AG08396 (cell line): ENCODE measurements at regions not wholly inside any gene's neighbourhood (a gene's known extent, or its start where the extent isn't known, plus 50 kb on each side); places are given as distances from the start of the nearest gene placed in this dataset.
"Not testable (repeated sequence)": the region's sequence is repeated elsewhere in the genome, so short reads cannot be mapped to it uniquely, and the experiment has no call there.

Experiments used
- DNase-seq: peaks from one replicate; pipeline ENCODE4 v3.0.0; 2012; ENCODE audit warnings: low spot score, mixed read lengths

DNA sequence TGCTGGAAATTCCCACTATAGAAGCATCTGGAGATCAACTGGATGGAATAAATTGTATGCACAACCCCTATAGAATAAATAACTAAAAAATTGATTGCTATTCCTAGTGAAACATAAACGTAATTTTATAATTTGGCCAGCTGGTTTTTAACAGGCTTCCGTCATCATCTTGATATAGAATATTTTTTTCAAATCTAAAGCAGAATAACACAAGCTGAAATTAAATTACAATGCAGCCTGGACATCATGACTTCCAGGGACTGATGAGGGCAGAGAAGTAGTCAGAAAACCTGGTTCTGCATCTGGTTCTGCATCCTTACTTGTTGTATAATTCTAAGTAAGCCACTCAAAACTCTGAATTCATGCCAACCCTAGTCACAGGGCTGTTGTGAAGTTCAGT lies 146.1 kb downstream of the MEX3B start:
- no peak for DNase-seq

DNA sequence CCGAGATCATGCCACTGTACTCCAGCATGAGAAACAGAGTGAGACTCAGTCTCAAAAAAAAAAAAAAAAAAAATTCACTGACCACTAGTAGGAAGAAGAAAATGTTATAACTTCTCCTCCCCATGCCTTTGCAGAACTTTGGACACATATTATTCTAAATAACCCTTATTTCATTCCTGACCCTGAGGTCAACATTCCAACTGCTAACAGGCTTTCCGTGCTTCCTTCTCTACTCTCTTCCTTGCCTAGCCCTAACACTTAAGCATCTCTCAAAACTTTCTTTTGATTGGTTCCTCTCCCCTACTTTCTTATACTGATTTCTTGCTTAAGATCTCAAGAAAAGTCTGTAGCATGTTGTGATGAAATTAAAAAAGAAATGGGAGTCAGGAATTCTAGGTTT lies 146.8 kb downstream of the MEX3B start:
- DNase-seq: no peak

DNA sequence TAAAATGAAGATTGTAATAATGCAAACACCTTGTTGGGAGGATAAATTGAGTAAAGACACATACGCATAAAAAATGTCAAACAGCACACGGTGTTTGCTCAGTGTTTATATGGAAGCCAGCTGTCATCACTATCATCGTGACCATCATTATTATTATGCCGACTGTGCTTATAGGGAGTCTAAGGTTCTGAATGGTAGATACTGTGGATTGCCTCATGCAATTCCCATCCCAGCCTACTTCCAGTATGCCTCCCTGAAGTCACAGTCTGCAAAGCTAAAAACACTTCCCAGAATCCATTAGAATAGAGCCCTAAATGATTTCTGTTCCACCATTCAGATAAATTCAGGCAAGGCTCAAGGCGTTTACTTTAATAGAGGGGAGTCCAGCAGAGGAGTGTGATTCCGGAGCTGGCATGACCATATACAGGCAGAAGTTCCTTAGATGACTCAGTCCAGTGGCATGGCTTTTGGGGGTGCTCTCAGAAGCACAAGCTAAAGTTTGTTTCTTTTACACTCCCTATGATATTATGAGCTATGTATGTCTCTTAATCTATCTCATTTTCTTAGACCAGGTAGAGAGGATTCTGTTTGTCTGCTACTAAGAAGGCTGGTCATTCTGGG lies 148.7 kb downstream of the MEX3B start:
- DNase-seq: peak; percentile 65

DNA sequence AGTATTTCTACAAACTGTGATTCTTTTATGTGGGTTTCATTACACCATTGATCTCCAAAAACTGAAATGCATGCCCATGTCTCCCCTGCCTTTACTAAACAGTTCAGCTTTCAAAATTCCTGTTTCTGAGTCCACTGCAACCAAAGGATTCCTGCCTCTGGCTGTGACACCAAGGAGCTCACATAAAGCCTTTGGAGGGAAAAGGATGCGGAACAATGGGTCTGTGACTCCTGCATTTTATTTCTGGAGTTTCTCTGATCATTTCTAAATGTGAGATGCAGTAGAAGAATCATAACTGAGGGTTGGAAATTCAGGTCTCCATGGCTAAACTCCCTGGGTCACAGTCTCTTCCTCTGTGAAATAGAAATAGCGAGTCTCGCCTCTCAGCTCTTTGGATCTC lies 149.5 kb downstream of the MEX3B start:
- no peak for DNase-seq

DNA sequence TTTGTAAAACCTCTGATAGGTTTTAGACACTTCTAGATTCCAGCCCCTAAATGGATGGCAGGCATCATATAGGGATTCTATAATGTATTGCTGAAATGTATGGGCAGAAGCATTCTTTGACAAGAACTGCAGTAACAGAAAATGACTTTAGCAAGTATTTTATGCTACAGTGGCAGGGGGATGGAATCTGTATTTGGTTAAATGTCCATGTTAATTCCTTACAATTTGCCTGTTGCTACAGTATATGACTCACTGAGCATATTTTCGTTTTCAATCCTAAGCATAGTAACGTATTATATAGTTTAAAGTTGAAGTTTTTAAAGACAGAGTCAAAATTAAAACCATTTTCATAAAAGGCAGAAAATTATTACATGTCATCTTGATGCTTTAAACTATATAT lies 150.1 kb downstream of the MEX3B start:
- no peak for DNase-seq

DNA sequence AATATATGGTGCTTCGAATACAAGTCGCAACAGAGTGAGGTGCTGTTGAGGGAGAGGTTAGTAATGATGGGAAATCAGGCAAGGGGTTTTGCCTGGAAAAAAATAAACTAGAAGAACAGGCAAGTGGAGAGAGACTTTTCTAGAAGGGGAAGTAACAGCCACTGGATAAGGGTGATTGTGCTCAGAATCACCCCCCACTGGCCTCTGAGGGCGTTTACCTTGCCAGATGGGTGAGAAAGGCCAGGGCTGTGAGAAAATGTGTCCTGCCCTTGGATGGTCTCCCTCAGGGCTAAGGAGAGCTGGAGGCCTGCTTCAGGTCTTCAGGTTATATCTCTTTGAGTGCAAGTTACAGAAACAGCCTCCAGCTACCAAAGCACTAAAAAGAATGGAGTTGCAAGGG lies 151.8 kb downstream of the MEX3B start:
- no peak for DNase-seq

DNA sequence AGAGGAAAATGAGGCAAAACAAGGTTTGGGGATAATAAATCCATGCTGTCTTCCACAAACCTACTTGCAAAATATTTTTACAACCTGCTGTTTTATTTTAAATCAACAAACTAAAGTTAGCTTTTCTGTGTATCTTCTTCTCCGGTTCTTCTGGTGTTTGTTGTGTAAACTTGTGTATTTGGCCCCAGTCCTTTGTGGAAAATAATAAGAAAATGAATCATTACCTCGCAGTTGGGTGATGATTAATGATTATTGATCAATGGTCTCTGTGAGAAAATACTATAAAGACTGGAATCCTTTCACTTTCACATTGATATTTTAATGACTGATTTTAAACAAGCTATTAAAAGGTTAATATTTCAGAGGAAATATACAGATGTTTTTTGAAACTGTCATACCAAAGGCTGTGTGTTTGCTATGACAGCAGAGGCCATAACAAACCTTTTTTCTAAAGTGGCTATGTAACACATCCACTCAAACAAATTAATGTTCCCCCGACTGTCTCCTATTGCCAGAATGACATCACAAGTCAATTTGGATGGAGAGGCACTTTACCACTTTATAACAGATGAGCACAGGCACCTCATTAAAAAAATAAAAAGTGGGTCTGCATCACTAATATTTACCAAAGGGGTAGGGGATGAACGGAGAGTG lies 152.5 kb downstream of the MEX3B start:
- DNase-seq: no peak

DNA sequence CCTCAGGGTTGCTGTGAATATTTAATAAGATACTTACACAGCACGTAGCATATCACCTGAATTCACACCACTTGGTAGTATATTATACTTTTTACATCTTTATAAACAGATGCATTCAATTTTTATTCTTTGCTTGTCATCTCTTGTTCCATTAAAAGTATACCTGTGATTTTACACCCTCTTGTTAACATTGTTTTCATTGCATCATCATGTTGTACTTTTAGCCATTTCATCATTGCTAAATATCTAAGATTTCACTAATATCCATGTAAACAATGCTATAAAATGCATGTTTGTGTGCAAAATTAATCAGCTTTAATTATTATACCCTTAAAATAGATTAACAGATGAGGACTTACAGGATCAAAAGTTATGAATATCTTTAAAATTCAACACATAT lies 155.3 kb downstream of the MEX3B start:
- no peak for DNase-seq

- DNase-seq: no peak
Observed at GRCh38 chr15:81889485-81889881, 156.3 kb downstream of the MEX3B start.

DNA sequence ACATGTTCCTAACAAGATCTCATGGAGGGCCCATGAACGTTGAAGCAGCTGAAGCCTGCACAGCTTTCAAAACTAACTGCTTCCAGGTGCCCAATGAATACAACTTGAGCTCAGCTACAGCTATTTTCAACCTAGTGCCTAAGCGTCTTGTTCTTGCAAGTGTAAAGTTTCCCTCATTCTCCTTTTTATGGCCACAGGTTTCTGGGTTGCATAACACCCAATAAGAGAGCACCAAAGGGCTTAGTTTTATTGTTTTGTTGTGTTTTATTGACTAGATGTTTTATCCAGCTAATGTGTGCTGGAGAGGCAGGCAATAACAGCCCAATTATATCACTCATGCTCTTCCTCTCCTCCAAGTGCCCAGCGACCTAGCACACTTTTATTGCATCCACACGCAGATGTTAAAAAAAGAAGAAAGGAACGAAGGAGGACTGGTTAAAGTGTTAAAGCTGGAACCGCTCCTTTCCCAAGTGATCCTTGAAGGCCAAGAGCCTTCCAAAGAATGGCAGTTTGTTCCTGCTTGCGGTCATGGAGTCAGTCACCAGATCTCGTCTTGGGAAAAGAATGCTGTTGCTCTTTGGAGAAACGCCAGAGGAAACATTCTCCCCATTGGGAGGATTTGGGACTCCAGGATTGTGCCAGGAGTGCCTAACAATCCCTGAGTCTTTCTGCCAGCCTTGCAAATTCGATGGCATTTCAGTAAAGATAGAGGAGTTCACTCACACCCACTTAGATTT lies 156.9 kb downstream of the MEX3B start:
- peak; percentile 28 for DNase-seq

DNA sequence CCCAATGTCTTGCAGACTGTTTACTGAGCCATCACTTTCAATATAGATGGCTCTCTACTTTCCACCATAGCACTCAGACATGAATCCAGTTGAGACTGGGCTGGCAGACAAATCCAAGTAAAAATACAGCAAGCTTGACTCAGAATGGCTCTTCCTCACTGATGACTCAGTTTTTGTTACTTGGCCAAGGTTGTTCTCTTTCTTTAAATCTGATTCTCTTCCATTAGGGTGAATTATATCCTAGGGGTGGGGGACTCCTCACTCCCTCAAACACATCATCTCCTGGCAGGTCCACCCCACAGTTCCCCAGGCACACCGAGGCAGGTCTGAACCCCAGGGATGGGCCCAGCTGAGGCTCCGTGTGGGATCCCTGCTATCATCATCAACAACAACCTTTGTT lies 157.9 kb downstream of the MEX3B start:
- DNase-seq: peak; percentile 36

- DNase-seq: not testable (repeated sequence)
Observed at GRCh38 chr15:81887188-81887587, 158.6 kb downstream of the MEX3B start.

DNA sequence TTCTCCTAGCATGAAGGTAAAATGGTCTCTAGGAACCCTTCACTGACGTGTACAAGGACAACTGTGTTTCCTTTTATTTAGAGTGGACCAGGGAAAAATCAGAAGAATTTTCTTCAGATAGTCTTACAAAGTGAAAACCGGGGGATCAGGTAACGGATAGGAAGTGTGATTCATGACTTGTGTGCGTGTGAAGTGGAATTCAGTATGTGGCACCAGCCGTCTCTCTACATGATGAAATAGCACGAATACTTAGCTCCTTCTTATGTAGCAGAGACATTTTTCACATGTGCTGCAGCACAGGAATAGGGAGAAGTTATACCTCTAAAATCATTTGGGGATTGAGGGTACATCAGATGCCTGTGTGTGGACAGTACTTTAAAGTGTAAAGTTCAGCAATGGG lies 159.2 kb downstream of the MEX3B start:
- no peak for DNase-seq

DNA sequence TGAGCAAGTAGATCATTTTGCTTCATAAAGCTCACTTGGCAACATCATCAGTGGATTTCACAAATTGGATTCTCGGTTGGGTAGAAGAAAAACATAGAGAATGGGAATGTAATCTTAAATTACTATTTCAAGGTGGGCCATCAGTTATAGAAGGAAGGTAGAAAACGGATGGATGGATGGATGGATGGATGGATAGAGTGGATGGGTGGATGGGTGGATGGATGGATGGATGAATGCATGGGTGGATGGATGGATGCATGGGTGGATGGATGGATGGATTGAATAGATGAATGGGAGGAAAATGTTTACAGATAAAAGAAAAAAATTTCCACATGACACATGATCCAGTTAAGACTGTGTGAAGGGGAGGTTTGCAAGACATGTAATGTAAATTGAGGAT lies 159.7 kb downstream of the MEX3B start:
- no peak for DNase-seq

DNA sequence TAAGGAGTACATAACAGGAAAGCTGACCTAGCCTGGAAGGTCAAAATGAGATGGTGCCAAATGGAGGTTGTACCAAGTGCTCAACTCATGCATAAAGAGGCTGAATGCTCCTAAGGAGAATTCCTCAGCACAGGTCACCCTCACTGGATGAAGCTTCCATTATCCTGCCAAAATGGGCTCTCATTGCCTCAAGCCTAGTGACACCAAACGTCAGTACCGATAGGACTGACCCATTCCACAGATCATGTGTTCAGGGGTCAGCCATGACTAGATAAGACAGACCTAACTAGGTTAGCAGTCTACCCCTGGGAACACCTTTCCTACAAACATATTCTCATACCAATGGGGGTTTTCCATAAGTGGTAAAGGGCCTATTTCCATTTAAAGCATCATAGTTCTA lies 160.7 kb downstream of the MEX3B start:
- DNase-seq: no peak

- DNase-seq: no peak
Observed at GRCh38 chr15:81882504-81882903, 163.3 kb downstream of the MEX3B start.

- DNase-seq: no peak
Observed at GRCh38 chr15:81880833-81881232, 165.0 kb downstream of the MEX3B start.

GRCh38 chr15:81880314-81880713 lies 165.5 kb downstream of the MEX3B start:
- no peak for DNase-seq

GRCh38 chr15:81875717-81876116 lies 170.1 kb downstream of the MEX3B start:
- DNase-seq: not testable (repeated sequence)

DNA sequence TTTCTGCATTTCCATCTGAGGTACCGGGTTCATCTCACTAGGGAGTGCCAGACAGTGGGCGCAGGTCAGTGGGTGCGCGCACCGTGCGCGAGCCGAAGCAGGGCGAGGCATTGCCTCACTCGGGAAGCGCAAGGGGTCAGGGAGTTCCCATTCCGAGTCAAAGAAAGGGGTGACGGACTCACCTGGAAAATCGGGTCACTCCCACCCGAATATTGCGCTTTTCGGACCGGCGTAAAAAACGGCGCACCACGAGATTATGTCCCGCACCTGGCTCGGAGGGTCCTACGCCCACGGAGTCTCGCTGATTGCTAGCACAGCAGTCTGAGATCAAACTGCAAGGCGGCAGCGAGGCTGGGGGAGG lies 175.1 kb downstream of the MEX3B start:
- not testable (repeated sequence) for DNase-seq

DNA sequence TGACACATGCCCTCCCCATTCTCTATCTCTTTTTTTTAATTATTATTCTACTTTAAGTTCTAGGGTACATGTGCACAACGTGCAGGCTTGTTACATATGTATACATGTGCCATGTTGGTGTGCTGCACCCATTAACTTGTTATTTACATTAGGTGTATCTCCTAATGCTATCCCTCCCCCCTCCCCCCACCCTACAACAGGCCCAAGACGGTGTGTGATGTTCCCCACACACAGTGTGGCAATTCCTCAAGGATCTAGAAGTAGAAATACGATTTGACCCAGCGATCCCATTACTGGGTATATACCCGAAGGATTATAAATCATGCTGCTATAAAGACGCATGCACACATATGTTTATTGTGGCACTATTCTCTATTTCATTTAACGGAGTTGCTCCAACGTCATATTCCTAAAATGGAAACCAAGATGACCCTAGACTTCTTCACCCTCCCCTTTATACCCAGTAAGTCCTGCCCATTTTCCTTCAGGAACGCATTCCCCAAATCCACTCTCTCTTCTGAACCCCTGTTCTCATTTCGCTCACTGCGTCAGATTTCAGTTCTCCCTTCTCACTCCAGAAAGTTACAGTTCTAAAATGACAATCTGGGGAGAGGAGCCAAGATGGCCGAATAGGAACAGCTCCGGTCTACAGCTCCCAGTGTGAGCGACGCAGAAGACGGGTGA lies 175.6 kb downstream of the MEX3B start:
- DNase-seq: not testable (repeated sequence)

GRCh38 chr15:81869161-81869954 lies 176.5 kb downstream of the MEX3B start:
- DNase-seq: no peak
